HL-60/S4 (cell line): ENCODE measurements at regions not wholly inside any gene's neighbourhood (a gene's known extent, or its start where the extent isn't known, plus 50 kb on each side); places are given as distances from the start of the nearest gene placed in this dataset.
"Not testable (repeated sequence)": the region's sequence is repeated elsewhere in the genome, so short reads cannot be mapped to it uniquely, and the experiment has no call there.

Source experiments
- in situ Hi-C: fragments of 300-500 bp; cut with MboI; formaldehyde crosslinking; loops from 2 replicates; pipeline ENCODE4 v1.14.3; 2022; ENCODE audit warnings: low sequenced_read_pairs

DNA sequence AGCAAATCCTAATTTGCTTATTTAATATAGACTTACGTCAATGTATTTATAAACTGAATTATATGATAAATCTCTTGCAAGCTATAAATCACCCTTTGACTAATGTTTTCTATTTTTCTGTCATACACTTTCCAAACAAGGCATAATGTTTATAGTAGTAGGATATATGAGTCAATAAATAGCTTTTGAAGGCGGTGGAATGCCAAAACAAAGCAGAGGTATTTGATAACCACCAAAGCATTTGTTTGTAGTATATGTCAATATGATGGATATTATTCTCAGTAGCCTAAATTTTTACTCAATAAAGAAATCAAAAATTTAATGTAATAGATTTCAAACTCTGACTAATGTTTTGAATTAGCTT lies 1354.6 kb downstream of the HACE1 start:
- in situ Hi-C loops, result no loop called here

DNA sequence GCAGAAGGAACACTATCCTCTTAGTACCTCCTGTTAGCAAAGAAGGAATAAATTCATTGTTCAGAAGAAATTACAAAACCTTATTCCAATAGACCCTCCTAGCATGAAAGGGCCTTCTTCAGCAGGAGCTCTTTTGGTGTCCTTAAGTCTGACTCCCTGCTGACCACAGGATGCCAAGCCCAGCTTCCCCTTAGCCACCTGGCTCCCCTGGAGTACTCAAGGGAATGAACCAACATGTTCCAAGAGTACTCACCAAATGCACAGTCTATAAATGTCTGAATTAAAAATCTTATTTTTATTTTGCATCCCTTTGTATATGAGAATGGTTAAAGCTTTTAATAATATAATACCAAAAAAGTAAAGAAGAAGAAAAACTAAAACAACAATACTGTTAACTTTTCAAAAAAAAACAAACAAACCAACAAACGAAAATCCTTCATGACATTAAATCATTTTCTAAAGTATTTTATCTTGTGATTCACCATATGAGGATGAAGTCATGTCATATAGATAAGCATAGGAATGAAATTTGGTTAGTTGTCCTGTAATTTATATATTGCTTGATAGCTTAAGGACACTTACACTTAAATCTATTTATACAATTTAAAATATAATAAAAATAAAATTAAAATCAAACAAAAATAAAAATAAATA lies 1355.1 kb downstream of the HACE1 start:
- in situ Hi-C loops, result no loop called here

- in situ Hi-C loops, result not testable (repeated sequence)
Observed at GRCh38 chr6:103496588-103496987, 1363.1 kb downstream of the HACE1 start.

DNA sequence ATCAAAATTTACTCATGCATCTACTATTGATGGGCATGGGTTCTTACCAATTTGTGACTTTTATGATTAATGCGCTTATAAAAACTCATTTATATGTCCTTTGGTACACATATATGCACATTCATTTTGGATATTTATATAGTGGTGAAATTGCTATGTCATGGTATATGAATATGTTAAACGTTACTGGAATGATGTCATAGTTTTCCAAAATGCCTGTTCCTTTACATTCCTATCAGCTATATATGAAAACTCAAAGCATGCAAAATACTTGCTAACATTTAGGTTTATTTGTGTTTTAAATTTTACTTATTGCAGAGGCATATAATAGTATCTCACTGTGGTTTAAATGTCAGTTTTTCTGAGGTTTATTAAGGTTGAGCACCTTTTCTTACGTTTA lies 1403.1 kb downstream of the HACE1 start:
- in situ Hi-C loops, result no loop called here

- in situ Hi-C loops, result no loop called here
Observed at GRCh38 chr6:103455275-103455674, 1404.4 kb downstream of the HACE1 start.

DNA sequence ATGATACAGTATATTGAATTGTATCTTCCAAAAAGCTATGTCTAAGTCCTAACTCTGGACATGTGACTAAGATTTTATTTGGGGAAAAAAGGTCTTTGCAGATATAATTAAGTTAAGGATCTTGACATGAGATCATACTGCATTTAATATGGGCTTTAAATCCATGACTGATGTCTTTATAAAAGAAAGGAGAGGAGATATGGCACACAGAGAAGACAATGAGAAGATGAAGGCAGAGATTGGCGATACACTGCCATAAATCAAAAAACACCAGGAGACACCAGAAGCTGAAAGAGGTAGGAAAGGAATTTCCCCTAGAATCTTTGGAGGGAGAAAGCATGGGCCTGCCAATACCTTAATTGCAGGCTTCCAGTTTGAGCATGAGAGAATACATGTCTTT lies 1450.2 kb downstream of the HACE1 start:
- in situ Hi-C loops, result no loop called here

GRCh38 chr6:103405321-103405720 lies 1454.4 kb downstream of the HACE1 start:
- in situ Hi-C loops, result no loop called here

DNA sequence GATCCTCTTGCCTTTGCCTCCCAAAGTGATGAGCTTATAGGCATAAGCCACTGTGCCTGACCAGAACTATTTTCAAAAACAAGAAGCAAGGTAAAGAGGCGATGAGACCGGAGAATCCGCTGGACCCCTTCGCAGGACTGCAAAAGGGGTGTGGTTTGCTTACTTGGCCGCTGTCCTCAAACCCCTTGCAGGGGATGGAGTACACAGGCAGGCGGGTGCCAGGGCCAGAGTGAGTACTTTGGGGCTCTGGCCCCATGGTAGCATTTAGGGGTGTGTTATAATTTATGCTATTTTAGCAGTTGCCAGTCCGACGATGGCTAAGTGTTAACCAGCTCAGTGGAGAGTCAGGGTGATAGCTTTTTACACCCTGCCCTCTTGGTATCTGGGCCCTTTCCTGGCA lies 1454.9 kb downstream of the HACE1 start:
- in situ Hi-C loops, result no loop called here

GRCh38 chr6:103396768-103397167 lies 1463.0 kb downstream of the HACE1 start:
- in situ Hi-C loops, result no loop called here

- in situ Hi-C loops, result no loop called here
Observed at GRCh38 chr6:103379272-103379671, 1480.4 kb downstream of the HACE1 start.

DNA sequence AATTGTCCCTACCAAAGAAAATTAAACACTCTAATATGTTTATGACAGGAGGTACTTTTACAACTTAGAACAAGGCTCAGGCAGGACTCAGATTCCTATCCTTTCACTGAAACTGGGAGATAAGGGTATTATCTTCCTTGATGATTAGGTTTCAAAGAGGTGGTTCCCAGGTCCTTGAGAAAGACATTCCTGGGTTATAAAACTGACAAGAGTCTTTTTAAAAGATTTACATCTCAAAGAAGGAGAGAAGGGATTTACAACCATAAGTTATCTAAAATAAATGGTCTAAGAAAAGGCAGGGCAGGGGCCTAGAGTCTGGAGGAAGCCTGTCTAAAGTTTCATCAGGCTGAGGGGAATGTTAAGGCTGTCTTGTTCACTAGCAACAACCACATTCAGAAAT lies 1492.5 kb downstream of the HACE1 start:
- in situ Hi-C loops, result no loop called here

DNA sequence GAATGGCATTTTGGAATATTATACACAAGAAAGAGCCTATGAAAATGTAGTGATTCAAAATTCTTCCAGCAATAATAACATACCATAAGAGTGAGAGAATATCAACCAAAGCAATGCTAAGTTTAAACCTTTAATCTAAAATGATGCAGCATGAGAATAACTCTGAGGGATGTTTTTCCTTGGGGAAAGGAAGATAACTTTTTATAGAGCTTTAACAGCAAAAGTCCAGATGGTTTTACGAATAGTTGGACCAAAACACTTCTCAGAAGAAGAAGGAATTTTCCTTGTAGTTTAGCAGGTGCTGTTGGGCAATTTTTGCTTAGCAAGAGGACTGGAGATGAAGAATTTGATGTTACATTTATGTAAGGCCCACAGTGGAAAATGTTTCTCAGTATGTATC lies 1503.2 kb downstream of the HACE1 start:
- in situ Hi-C loops, result no loop called here

GRCh38 chr6:103344554-103345163 lies 1515.1 kb downstream of the HACE1 start:
- in situ Hi-C loops, result no loop called here

- in situ Hi-C loops, result no loop called here
Observed at GRCh38 chr6:103335412-103335811, 1524.3 kb downstream of the HACE1 start.

- in situ Hi-C loops, result no loop called here
Observed at GRCh38 chr6:103326760-103327757, 1532.7 kb downstream of the HACE1 start.

- in situ Hi-C loops, result no loop called here
Observed at GRCh38 chr6:103313432-103313831, 1546.3 kb downstream of the HACE1 start.

- in situ Hi-C loops, result not testable (repeated sequence)
Observed at GRCh38 chr6:103294376-103294775, 1565.3 kb downstream of the HACE1 start.

DNA sequence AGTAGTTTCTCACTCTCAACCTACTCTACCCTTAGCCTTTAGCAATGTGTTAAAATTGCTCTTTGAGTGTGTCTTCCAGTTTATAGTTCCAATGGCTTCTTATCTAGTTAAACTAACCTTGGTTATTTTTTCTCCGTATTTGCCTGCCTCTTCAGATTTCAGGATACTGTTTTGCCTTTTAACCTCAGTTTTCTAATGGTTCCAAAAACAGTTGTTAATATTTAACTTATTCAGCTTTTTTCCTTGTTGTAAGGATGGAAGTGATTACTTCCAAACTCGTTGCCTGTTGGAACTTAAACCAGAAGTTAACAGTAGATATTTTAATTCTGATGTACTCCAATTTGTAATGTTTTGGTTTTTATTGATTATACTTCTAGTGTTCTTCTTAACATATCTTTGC lies 1574.9 kb downstream of the HACE1 start:
- in situ Hi-C loops, result no loop called here

- in situ Hi-C loops, result no loop called here
Observed at GRCh38 chr6:103280417-103280816, 1579.3 kb downstream of the HACE1 start.

DNA sequence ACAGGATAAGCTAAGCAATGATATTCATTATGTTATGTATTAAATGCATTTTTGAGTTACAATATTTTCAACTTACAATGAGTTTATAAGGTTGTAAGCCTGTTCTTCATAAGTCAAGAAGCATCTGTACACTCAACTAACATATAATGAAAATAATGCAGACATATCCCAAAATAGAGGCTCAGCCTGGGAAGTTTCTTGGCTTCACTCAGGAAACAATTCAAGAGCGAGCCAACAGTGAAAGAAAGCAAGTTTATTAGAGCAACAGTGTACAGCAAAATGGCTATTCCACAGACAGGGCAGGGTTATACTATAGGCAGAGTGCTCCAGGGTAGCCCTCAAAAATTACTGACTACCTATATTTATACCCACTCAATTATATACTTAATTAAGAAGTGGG lies 1581.8 kb downstream of the HACE1 start:
- in situ Hi-C loops, result no loop called here

DNA sequence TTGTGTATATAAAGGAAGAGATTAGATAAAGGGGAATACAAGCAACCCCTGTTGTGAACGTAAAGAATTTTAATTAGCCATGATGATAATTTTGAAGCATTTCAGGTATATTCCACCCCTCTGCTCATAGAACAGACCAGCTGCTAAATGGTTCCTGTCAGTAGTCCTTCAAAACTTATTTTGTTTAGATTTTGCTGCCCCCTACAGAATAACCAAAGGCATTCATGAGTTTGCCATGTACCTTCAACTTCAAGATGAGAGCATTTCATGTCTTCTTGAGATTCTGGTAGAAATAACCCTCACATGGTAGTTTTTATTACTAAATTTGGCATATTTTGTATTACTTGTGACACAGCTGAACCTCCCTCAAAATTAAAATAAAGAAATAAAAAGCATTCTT lies 1586.7 kb downstream of the HACE1 start:
- in situ Hi-C loops, result no loop called here

GRCh38 chr6:103269581-103269980 lies 1590.1 kb downstream of the HACE1 start:
- in situ Hi-C loops, result no loop called here
